WTC11 (cell line): ENCODE measurements at regions not wholly inside any gene's neighbourhood (a gene's known extent, or its start where the extent isn't known, plus 50 kb on each side); places are given as distances from the start of the nearest gene placed in this dataset.

Experiments
- CTCF ChIP-seq: fragments of 200-600 bp; IDR thresholded peaks from 2 replicates; pipeline ENCODE4 v1.8.0; 2022; ENCODE audit warnings: antibody characterized with exemption
- JAZF1 ChIP-seq: fragments of 250-450 bp; sonication (Bioruptor Pico); IDR thresholded peaks from 2 replicates; pipeline ENCODE4 v1.9.0; 2021; ENCODE audit warnings: moderate library complexity, mild to moderate bottlenecking, inconsistent platforms
- MAX ChIP-seq: sonication (generic); formaldehyde crosslinking; IDR thresholded peaks from 2 replicates; pipeline ENCODE4 v1.8.0; 2022; ENCODE audit warnings: mild to moderate bottlenecking, missing genetic modification reagents
- NR2C2 ChIP-seq: sonication (generic); formaldehyde crosslinking; IDR thresholded peaks from 2 replicates; pipeline ENCODE4 v1.8.0; 2022; ENCODE audit warnings: mild to moderate bottlenecking, missing genetic modification reagents

DNA sequence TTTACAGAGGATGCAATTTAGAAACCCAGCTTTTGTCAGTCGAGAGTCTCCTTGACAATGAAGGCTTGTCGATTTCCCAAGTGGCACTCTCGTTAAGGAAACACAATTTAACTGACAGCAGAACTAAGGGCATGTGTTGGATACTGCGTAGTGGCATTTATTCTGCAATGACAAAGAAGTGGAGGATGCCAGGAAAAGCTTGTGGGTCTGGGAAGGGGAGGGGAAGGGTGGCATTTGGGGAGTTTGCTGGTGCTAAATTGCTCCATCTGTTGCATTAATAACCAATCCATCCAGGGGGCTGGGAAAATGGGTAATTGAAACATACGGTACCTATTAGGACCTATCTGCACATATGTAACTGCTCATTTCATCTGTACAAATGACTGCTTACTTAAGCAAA, 190.6 kb downstream of the NSG2 start:
- TF ChIP-seq JAZF1 (CRISPR knock-in tag) = no peak
- no peak for TF ChIP-seq CTCF
- TF ChIP-seq MAX = no peak
- no peak for TF ChIP-seq NR2C2 (CRISPR knock-in tag)
